H9 (cell line): ENCODE measurements at regions not wholly inside any gene's neighbourhood (a gene's known extent, or its start where the extent isn't known, plus 50 kb on each side); places are given as distances from the start of the nearest gene placed in this dataset.

Experiments
- DNase-seq: peaks from one replicate; pipeline ENCODE4 v3.0.0-alpha.2; 2017
- H2AFZ ChIP-seq: one replicate; pipeline ENCODE4 v1.6.1; 2013; ENCODE audit warnings: mild to moderate bottlenecking, low read length, control low read depth, moderate library complexity
- H2AK5ac ChIP-seq: 2 replicates; pipeline ENCODE4 v1.6.1; 2013; ENCODE audit warnings: low read length, control low read depth, mixed read lengths; ENCODE audit not compliant: insufficient read length
- H2BK120ac ChIP-seq: one replicate; pipeline ENCODE4 v1.6.1; 2013; ENCODE audit warnings: low read depth, mild to moderate bottlenecking, low read length, control low read depth, inconsistent platforms; ENCODE audit not compliant: poor library complexity, severe bottlenecking
- H2BK12ac ChIP-seq: 2 replicates; pipeline ENCODE4 v1.6.1; 2013; ENCODE audit warnings: low read length, control low read depth, mixed read lengths, low read depth; ENCODE audit not compliant: insufficient read length
- H2BK15ac ChIP-seq: 2 replicates; pipeline ENCODE4 v1.6.1; 2013; ENCODE audit warnings: low read depth, low read length, control low read depth
- H2BK20ac ChIP-seq: one replicate; pipeline ENCODE4 v1.6.1; 2013; ENCODE audit warnings: low read depth, mild to moderate bottlenecking, low read length, control low read depth, inconsistent platforms; ENCODE audit not compliant: poor library complexity, severe bottlenecking
- H2BK5ac ChIP-seq: 2 replicates; pipeline ENCODE4 v1.6.1; 2013; ENCODE audit warnings: low read length, control low read depth, mixed read lengths; ENCODE audit not compliant: insufficient read length
- H3K14ac ChIP-seq: 2 replicates; pipeline ENCODE4 v1.6.1; 2013; ENCODE audit warnings: low read length, control low read depth; ENCODE audit not compliant: insufficient read depth
- H3K18ac ChIP-seq: 2 replicates; pipeline ENCODE4 v1.6.1; 2013; ENCODE audit warnings: low read depth, mild to moderate bottlenecking, mixed read lengths, low read length, control low read depth; ENCODE audit not compliant: insufficient read length
- H3K23ac ChIP-seq: 2 replicates; pipeline ENCODE4 v1.6.1; 2013; ENCODE audit warnings: low read length, control low read depth, mixed read lengths, low read depth; ENCODE audit not compliant: insufficient read length
- H3K23me2 ChIP-seq: 2 replicates; pipeline ENCODE4 v1.6.1; 2013; ENCODE audit warnings: low read depth, mild to moderate bottlenecking, mixed read lengths, low read length, control low read depth; ENCODE audit not compliant: insufficient read length, poor library complexity, severe bottlenecking
- H3K27ac ChIP-seq: 2 replicates; pipeline ENCODE4 v1.5.1; 2013; ENCODE audit warnings: low read length, control low read depth, mixed read lengths, low read depth; ENCODE audit not compliant: insufficient read length
- H3K27me3 ChIP-seq: 2 replicates; pipeline ENCODE4 v1.6.1; 2013; ENCODE audit warnings: low read length, control low read depth, inconsistent platforms; ENCODE audit not compliant: insufficient read depth
- H3K4ac ChIP-seq: 2 replicates; pipeline ENCODE4 v1.6.1; 2013; ENCODE audit warnings: low read depth, mild to moderate bottlenecking, control low read depth, inconsistent platforms, low read length, moderate library complexity
- H3K4me1 ChIP-seq: 2 replicates; pipeline ENCODE4 v1.6.1; 2013; ENCODE audit warnings: low read length, control low read depth, inconsistent platforms; ENCODE audit not compliant: insufficient read depth
- H3K4me2 ChIP-seq: 2 replicates; pipeline ENCODE4 v1.6.1; 2013; ENCODE audit warnings: low read length, control low read depth, mixed read lengths; ENCODE audit not compliant: insufficient read length, insufficient read depth
- H3K56ac ChIP-seq: 2 replicates; pipeline ENCODE4 v1.6.1; 2013; ENCODE audit warnings: low read depth, mild to moderate bottlenecking, mixed read lengths, low read length, control low read depth; ENCODE audit not compliant: insufficient read length
- H3K79me1 ChIP-seq: 2 replicates; pipeline ENCODE4 v1.6.1; 2013; ENCODE audit warnings: low read depth, mild to moderate bottlenecking, moderate library complexity, low read length, control low read depth, inconsistent platforms; ENCODE audit not compliant: insufficient read depth, poor library complexity, severe bottlenecking
- H3K79me2 ChIP-seq: 2 replicates; pipeline ENCODE4 v1.6.1; 2013; ENCODE audit warnings: low read length, control low read depth, inconsistent platforms; ENCODE audit not compliant: insufficient read depth
- H3K9ac ChIP-seq: 2 replicates; pipeline ENCODE4 v1.6.1; 2013; ENCODE audit warnings: low read length, control low read depth, mixed read lengths; ENCODE audit not compliant: insufficient read length; ENCODE audit errors: extremely low read depth
- H3K9me3 ChIP-seq: one replicate; pipeline ENCODE4 v1.6.1; 2013; ENCODE audit warnings: low read depth, low read length, inconsistent platforms; ENCODE audit not compliant: control insufficient read depth
- H3T11ph ChIP-seq: one replicate; pipeline ENCODE4 v1.6.1; 2013; ENCODE audit warnings: mild to moderate bottlenecking, low read length, control low read depth, inconsistent platforms
- H4K20me1 ChIP-seq: one replicate; pipeline ENCODE4 v1.6.1; 2013; ENCODE audit not compliant: control insufficient read depth, insufficient read length, insufficient read depth
- H4K5ac ChIP-seq: 2 replicates; pipeline ENCODE4 v1.6.1; 2013; ENCODE audit warnings: low read depth, mild to moderate bottlenecking, mixed read lengths, low read length, control low read depth; ENCODE audit not compliant: insufficient read length
- H4K8ac ChIP-seq: replicated peaks from 2 replicates; pipeline ENCODE4 v1.6.1; 2013; ENCODE audit warnings: low read length, control low read depth, mixed read lengths, low read depth; ENCODE audit not compliant: insufficient read length
- H4K91ac ChIP-seq: 2 replicates; pipeline ENCODE4 v1.6.1; 2013; ENCODE audit warnings: low read depth, mild to moderate bottlenecking, moderate library complexity, mixed read lengths, low read length, control low read depth; ENCODE audit not compliant: insufficient read length
- H3K27ac Mint-ChIP-seq, 3 experiments: 2 replicates in 2 of 3; 3 replicates in 1 of 3; pipeline ENCODE4 v1.8.0; 2020 to 2021; ENCODE audit warnings: mixed read lengths in 3 of 3, mild to moderate bottlenecking in 1 of 3, moderate library complexity in 1 of 3
- H3K27me3 Mint-ChIP-seq: 2 replicates; pipeline ENCODE4 v1.8.0; 2021; ENCODE audit warnings: low read depth, mild to moderate bottlenecking, moderate library complexity, mixed read lengths
- H3K36me3 Mint-ChIP-seq, 3 experiments: 2 replicates in 2 of 3; 3 replicates in 1 of 3; pipeline ENCODE4 v1.8.0; 2020 to 2021; ENCODE audit warnings: low read depth in 3 of 3, mixed read lengths in 3 of 3; ENCODE audit not compliant: insufficient read depth in 1 of 3
- H3K4me1 Mint-ChIP-seq, 2 experiments: 2 replicates each; pipeline ENCODE4 v1.8.0; 2020; ENCODE audit warnings: mixed read lengths in 2 of 2
- H3K4me3 Mint-ChIP-seq, 2 experiments: 2 replicates in 1 of 2; 3 replicates in 1 of 2; pipeline ENCODE4 v1.8.0; 2020 to 2021; ENCODE audit warnings: mild to moderate bottlenecking in 2 of 2, mixed read lengths in 2 of 2, moderate library complexity in 1 of 2
- H3K9me3 Mint-ChIP-seq, 2 experiments: 2 replicates in 1 of 2; 3 replicates in 1 of 2; pipeline ENCODE4 v1.8.0; 2020; ENCODE audit warnings: mild to moderate bottlenecking in 2 of 2, mixed read lengths in 2 of 2, moderate library complexity in 1 of 2
- WGBS: extraction: QIAGEN DNeasy Blood & Tissue Kit; methylation state at CpG from one replicate; pipeline ENCODE4 v1.1.7; 2013; ENCODE audit warnings: missing lambda C conversion rate, low lambda C conversion rate, mixed read lengths; ENCODE audit not compliant: insufficient read length; ENCODE audit errors: extremely low coverage; 5-methylcytosine and 5-hydroxymethylcytosine counted together
- TF ChIP-seq, protein P1 (sequence below): fragments of 200-600 bp; sonication (generic); conservative IDR thresholded peaks from 3 replicates; pipeline ENCODE4 v1.8.0; 2021; ENCODE audit warnings: antibody characterized with exemption, mild to moderate bottlenecking

DNA sequence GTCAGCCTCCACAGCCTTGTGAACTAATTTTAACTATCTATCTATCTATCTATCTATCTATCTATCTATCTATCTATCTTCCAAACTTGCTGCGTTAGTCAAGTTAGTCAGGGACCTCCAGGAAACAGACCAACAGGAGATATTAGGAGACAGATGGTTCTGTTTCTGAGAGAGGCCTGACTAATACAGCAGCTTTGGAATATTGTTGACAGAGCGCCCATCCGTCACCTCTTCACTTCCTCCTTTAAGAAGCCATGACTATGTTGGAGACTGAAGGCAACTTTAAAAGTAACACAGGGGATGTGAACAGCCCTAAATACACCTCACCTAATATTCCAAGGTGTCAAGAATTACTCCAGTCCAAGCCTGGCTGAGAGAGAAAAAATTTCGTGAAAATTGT, 280.9 kb upstream of the IGFBP3 start:
- no CpG with 5 or more reads among the region's 4 CpGs for WGBS
- H3K4me2 ChIP-seq = no peak overlapping the region
- no peaks in the 10 kb centered on the region for H3K79me2 ChIP-seq
- H2AFZ ChIP-seq = no peak overlapping the region
- DNase-seq = no peak
- no peaks in the 10 kb centered on the region for H3K9me3 ChIP-seq
- no peaks in the 10 kb centered on the region for H3K23me2 ChIP-seq
- Mint-ChIP-seq H3K36me3 (no peaks in the 10 kb centered on the region), H3K9me3 (no peaks in the 10 kb centered on the region; a peak in 1 of 5 replicates), H3K4me3 (no peak overlapping the region), H3K27ac (no peak overlapping the region), H3K27me3 (no peaks in the 10 kb centered on the region), H3K4me1 (peaks cover 4 to 7% of the 10 kb centered on the region in 2 experiments; a peak in 3 of 4 replicates)
- H2BK12ac ChIP-seq = no peak overlapping the region
- H3K14ac ChIP-seq = no peak overlapping the region
- H2BK15ac ChIP-seq = no peak overlapping the region
- no peak overlapping the region for H4K8ac ChIP-seq
- H3K79me1 ChIP-seq = no peaks in the 10 kb centered on the region
- no peak overlapping the region for H3T11ph ChIP-seq
- no peak overlapping the region for H3K56ac ChIP-seq
- H3K4me1 ChIP-seq = no peaks in the 10 kb centered on the region
- no peak overlapping the region for H2AK5ac ChIP-seq
- H2BK120ac ChIP-seq = no peak overlapping the region
- H3K23ac ChIP-seq = no peak overlapping the region
- H3K4ac ChIP-seq = no peak overlapping the region
- no peak overlapping the region for H4K5ac ChIP-seq
- no peak overlapping the region for H2BK20ac ChIP-seq
- H2BK5ac ChIP-seq = no peak overlapping the region
- no peak overlapping the region for H4K91ac ChIP-seq
- no peak overlapping the region for H3K27ac ChIP-seq
- no peaks in the 10 kb centered on the region for H4K20me1 ChIP-seq
- TF ChIP-seq, protein P1, sequence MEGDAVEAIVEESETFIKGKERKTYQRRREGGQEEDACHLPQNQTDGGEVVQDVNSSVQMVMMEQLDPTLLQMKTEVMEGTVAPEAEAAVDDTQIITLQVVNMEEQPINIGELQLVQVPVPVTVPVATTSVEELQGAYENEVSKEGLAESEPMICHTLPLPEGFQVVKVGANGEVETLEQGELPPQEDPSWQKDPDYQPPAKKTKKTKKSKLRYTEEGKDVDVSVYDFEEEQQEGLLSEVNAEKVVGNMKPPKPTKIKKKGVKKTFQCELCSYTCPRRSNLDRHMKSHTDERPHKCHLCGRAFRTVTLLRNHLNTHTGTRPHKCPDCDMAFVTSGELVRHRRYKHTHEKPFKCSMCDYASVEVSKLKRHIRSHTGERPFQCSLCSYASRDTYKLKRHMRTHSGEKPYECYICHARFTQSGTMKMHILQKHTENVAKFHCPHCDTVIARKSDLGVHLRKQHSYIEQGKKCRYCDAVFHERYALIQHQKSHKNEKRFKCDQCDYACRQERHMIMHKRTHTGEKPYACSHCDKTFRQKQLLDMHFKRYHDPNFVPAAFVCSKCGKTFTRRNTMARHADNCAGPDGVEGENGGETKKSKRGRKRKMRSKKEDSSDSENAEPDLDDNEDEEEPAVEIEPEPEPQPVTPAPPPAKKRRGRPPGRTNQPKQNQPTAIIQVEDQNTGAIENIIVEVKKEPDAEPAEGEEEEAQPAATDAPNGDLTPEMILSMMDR = no peak
- H3K27me3 ChIP-seq = no peaks in the 10 kb centered on the region
- no peak overlapping the region for H3K9ac ChIP-seq
- H3K18ac ChIP-seq = no peak overlapping the region
